NCI-H2196 (cell line): ENCODE measurements at regions not wholly inside any gene's neighbourhood (a gene's known extent, or its start where the extent isn't known, plus 50 kb on each side); places are given as distances from the start of the nearest gene placed in this dataset.
"Not testable (repeated sequence)": the region's sequence is repeated elsewhere in the genome, so short reads cannot be mapped to it uniquely, and the experiment has no call there.

Source experiments
- DNase-seq: peaks from one replicate; lab custom pipeline; 2025; ENCODE audit not compliant: unreplicated experiment; lab: John Stamatoyannopoulos, UW

- no peak for DNase-seq
Observed at GRCh38 chr4:1589098-1589497, 95.0 kb downstream of the FAM53A start.

DNA sequence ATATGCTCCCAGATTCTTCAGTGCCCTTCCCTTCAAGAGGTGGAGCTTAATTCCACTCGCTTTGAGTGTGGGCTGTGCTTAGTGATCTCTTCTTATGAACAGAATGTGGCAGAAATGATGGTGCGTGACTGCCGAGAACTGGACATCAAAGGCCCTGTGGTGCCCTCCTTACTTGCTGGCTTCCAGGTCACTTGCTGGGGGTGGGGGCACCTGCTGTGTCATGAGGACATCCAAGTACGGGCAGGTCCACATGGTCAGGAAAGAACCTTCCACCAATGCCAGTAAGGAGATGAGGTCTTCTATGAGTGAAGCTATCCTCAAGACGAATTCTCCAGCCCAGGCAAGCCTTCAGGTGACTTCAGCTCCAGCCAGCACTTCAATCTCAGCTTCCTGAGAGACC, 95.8 kb downstream of the FAM53A start:
- DNase-seq: no peak

DNA sequence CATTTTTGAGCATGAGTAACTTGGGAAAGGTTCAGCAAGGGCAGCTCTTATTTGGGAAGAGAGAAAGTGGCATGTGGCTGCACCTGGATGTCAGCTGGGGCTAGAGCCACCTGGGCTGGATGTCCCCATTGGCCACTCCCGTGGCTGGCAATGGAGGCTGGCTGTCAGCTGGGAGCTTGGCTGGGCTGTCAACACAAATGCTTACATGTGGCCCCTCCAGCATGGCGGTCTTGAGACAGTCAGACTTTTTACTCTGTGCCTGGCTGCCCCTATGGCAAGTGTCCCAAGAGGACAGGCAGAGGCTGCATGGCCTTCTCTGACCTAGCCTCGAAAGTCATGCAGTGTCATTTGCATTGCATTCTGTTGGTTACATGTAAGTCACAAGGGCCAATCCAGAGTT, 99.6 kb downstream of the FAM53A start:
- no peak for DNase-seq

GRCh38 chr4:1583859-1584258, 100.3 kb downstream of the FAM53A start:
- DNase-seq: no peak

DNA sequence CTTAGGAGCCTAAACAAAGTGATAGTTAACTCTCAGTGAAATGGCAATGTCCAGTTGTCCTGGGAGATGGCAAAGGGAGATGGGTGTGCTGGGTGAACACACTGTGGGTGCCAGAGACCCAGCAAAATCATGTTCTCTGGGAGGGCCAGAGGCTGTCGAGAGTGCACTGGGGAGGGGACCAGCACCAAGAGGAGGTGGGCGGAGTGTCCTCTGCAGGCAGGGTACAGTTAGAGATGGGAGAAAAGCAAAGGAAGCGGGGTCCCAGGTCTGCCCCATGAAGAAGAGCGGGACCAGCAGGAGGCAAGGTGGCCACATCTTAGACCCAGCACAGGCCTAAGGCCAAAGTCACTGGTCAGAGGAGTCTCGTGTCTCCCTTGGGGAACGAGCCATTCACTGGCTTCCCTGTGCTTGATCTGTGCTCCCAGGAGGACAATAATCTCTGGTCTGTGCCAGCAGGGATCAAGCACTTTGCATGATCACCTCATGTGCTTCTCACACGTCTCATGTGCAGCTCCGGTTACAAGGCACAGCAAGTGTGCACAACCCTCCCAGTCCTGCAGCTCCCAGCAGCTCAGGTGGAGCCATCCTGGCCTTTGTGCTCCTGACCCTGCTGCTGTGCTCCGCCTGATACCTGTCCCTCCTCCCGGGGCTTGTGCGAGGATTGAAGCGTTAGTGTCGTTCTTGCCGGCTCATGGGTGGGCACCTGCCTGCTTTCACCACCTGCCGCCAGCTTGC, 100.9 kb downstream of the FAM53A start:
- DNase-seq: no peak

GRCh38 chr4:1582227-1582626, 101.9 kb downstream of the FAM53A start:
- no peak for DNase-seq

DNA sequence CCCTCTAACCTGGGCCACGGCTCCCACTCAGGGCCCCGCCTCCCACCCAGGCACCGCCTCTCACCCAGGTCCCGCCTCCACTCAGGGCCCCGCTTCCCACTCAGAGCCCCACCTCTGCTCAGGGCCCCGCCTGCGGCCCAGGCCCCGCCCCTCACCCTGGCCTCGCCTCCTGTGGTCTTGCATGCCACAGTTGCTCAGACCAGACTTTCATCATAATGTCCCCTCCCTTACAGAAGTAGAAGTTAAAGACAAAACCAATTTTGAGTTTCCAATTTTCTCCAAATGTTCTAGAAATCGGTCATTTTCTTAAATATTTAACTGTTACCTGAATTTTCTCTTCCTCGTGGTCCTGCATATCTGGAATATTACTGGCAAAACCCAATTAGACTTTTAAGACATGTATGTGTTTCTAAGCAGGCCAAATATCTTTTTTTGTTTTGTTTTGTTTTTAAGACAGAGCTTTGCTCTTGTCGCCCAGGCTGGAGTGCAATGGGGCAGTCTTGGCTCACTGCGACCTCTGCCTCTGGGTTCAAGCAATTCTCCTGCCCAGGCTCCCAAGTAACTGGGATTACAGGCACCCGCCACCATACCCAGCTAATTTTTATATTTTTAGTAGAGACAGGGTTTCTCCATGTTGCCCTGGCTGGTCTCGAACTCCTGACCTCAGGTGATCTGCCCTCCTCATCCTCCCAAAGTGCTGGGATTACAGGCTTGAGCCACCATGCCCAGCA, 102.8 kb downstream of the FAM53A start:
- peak; percentile 50 for DNase-seq

DNA sequence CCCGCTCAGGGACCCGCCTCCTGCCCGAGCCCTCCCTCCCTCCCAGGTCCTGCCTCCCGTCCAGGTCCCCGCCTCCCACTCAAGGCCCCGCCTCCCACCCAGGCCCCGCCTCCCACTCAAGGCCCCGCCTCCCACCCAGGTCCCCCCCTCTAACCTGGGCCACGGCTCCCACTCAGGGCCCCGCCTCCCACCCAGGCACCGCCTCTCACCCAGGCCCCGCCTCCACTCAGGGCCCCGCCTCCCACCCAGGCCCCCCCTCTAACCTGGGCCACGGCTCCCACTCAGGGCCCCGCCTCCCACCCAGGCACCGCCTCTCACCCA, 103.5 kb downstream of the FAM53A start:
- not testable (repeated sequence) for DNase-seq

GRCh38 chr4:1579901-1580691, 104.0 kb downstream of the FAM53A start:
- DNase-seq: peak; percentile 75

DNA sequence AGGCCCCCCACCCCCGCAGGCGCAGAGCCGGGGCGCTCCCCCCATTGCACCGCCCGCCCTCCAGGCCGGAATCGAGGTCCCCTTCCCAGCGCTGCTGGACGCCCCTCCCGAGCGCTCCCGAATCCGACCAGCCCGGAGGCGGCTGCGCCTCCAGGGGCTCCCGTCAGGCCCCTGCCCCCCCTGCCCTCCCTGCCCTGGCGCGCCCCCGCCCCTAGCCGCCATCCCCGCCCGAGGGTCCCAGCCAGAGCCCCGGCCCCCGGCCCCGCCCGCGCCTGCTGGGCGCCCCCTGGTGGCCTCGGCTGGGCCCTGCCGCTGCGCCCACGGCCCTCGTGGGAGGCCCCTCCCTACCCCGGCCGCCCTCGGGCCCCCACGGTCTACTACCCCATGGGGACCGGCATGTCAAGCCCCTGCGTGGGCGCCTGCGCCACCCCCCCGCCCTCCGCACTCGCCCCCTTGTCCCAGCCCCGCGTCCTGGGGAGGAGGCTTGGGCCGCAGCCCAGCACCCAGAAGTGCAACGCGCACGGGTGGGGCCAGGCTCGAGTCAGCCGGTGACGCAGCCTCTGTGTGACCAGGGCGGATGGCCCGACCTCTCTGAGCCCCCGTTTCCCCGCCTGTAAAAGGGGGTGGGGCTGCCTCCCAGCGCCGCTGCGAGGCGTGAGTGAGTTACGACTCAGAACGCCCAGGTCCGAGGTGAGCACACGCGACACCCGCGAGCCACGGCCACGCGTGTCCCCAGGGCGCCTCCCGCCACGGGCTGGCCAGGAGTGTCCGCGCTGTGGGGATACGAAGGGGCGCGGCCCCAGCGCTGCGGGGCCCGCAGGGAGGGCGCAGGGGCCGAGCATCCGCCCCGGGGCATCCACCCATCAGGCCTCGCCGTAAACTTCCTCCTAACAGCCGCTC, 104.9 kb downstream of the FAM53A start:
- peak; percentile 51 for DNase-seq

DNA sequence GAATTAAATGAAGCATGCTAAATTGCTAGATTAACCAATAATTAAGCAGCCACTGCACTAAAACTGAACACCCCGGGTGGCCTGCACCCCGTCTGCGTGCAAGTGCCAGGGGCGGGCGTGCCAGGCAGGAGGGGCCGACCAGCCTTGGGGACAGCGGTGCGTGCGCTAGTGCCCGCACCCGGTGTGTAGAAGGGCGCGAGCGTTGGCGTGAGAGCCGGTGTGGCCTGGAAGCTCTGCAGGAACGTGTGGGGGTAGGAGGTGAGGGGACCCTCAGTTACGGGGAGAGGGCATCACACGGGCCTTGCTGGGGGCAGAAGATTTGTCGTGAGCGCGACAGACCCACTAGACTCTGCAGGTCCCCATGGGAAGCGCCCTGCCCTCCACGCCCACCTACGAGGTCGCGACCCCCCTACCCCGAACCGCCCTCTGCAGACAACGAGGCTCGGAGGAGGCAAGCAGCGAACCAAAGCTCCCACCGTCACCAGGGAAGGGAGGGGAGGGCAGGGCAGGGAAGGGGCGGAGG, 105.8 kb downstream of the FAM53A start:
- no peak for DNase-seq

- DNase-seq: no peak
Observed at GRCh38 chr4:1577822-1578217, 106.3 kb downstream of the FAM53A start.

- DNase-seq: no peak
Observed at GRCh38 chr4:1576961-1577821, 106.9 kb downstream of the FAM53A start.

DNA sequence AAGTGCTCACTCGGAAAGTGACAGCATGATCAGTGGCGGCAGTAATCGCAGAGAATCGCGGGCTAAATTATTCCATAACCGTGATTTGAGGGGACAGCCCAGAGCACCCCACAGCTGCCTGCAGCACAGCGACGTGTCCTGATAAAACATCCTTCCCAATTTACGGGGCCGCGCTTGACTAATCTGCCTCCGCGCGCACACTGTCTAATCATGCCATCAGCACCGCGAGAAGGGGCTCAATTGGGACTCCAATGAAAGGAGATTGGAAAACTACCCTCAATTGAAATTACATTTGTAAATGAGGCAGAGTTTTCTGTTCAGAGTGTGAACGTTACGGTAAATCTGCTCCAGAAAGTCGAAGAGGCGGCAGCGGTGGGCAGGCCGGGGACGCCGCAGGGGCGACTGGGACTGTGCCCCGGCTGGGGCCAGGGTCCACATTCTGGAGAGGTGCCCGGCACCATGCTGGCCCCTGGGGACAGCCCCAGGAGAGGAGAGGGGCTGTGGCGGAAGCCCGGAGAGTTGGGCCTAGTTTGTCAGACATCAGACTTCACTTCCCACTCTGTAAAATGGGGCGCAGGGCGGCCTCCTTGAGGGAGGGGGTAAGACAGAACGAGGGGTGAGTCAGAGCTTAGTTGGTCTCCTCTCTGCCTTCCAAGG, 107.7 kb downstream of the FAM53A start:
- no peak for DNase-seq

- DNase-seq: no peak
Observed at GRCh38 chr4:1575418-1576303, 108.5 kb downstream of the FAM53A start.

DNA sequence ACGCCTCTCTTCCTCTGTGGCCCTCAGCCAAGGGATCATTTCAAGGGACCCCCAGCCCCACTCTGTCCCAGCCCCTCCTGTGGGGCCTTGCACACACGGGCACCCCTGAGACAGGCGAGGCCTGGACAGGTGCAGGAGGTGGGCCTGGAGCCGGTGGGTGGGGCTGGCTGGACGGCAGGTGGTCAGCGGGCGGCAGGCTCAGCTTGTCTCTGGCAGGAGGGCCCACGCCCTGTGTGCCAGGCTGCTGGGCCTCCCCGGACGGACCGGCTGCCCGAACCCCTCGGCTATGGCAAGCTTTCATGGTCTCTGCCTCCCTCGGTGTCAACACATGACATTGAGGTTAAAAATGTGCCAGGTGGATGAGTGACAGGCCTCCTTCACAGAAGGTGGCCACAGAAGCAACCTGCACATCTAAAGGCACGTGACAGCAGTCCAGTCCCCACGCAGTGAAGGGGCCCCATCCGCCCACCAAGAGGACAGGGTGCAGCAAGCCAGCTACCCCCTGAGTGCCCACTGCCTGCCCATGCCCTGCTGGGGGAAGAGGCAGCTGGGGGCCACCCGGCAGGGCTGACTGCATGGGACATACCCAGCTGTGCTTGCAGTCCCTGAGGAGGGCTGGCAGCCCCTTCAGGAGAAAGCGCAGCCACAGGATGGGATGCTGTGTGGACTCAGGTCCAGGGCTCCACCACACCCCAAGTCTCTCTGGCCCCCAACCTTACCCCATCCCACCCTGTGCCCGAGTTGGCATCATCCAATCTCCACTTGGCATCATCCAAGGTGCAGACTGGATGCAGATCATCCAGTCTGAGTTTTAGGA, 109.3 kb downstream of the FAM53A start:
- no peak for DNase-seq

DNA sequence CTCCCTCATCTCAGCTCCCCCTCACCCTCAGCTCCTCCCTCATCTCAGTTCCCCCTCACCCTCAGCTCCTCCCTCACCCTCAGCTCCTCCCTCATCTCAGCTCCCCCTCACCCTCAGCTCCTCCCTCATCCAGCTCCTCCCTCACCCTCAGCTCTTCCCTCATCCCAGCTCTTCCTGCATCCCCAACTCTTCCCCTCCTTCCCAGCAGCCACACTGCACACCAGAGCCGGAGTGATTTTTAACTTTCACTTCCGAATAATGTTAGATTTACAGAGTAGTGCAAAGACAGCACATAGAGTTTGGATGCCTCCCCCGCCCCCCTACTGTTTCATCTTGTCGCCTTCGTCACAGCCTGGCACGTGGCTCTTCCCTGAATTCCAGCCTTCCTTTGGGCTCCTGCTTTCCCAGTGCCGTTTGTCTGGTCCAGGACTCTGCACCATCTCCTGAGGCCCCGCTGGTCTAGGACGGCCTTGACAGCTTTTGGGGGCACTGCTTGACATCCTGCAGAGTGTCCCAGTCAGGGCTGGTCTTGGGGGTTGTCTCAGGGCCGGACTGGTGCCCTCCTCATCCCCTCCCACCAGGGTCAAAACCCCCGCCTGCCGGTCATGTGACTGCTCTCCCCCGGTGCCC, 110.2 kb downstream of the FAM53A start:
- DNase-seq: no peak
